Stomach (tissue), 8 donors: ENCODE measurements at regions not wholly inside any gene's neighbourhood (a gene's known extent, or its start where the extent isn't known, plus 50 kb on each side); places are given as distances from the start of the nearest gene placed in this dataset.

Source experiments
- DNase-seq, 2 donors: peaks; one replicate each; pipeline versions ENCODE4 v3.0.0 to v3.0.0-alpha.2; 2013 to 2019
- H3K27ac ChIP-seq, 5 donors: fragments of 200-600 bp in 4 of 5; sonication (generic) in 4 of 5; one replicate each; pipeline ENCODE4 v1.5.1; 2013 to 2019; ENCODE audit warnings: mild to moderate bottlenecking in 1 of 5, moderate library complexity in 1 of 5
- H3K27me3 ChIP-seq, 3 donors: fragments of 200-600 bp; sonication (generic); one replicate each; pipeline ENCODE4 v1.5.1; 2017 to 2019; ENCODE audit warnings: mixed run types in 1 of 3
- H3K36me3 ChIP-seq, 4 donors: fragments of 200-600 bp; sonication (generic); 1 replicate in 3 of 4; 2 replicates in 1 of 4; pipeline ENCODE4 v1.5.1; 2016 to 2019
- H3K4me1 ChIP-seq, 4 donors: fragments of 200-600 bp; sonication (generic); one replicate each; pipeline ENCODE4 v1.5.1; 2016 to 2019
- H3K4me3 ChIP-seq, 4 donors: fragments of 200-600 bp; sonication (generic) in 3 of 4; one replicate each; pipeline ENCODE4 v1.5.1; 2016 to 2019; ENCODE audit warnings: mild to moderate bottlenecking in 1 of 4
- H3K9me3 ChIP-seq, 4 donors: fragments of 200-600 bp; sonication (generic); one replicate each; pipeline ENCODE4 v1.5.1; 2016 to 2019
- EP300 ChIP-seq: sonication (generic); formaldehyde crosslinking; IDR thresholded peaks from one replicate; pipeline ENCODE4 v1.6.1; 2017; ENCODE audit warnings: antibody characterized with exemption
- POLR2A ChIP-seq, 4 donors: fragments of 450-650 bp; IDR thresholded peaks; one replicate each; pipeline ENCODE4 v1.6.1; 2016; ENCODE audit warnings: antibody characterized with exemption in 4 of 4, control low read depth in 2 of 4, mild to moderate bottlenecking in 1 of 4, moderate library complexity in 1 of 4
- POLR2AphosphoS5 ChIP-seq, 3 donors: sonication (generic); formaldehyde crosslinking; IDR thresholded peaks; one replicate each; pipeline ENCODE4 v1.6.1; 2016; ENCODE audit warnings: antibody characterized with exemption in 3 of 3
- WGBS, 5 donors: extraction: QIAGEN DNeasy Blood & Tissue Kit in 3 of 5; methylation state at CpG; one replicate each; pipeline versions ENCODE4 v1.1.5 to v1.1.7; 2013 to 2018; 5-methylcytosine and 5-hydroxymethylcytosine counted together
- intact Hi-C: fragments of 100-400 bp; cut with DNase I; formaldehyde crosslinking; loops from one replicate; pipeline ENCODE4 v1.15.1; 2023; ENCODE audit warnings: low total_unique reads
- TF ChIP-seq, protein P1 (sequence below), 7 experiments: fragments of 450-650 bp in 4 of 7; fragments of 200-600 bp in 3 of 7; sonication (generic) in 3 of 7; IDR thresholded peaks; one replicate each; pipeline ENCODE4 v1.5.1; 2016 to 2019; ENCODE audit warnings: antibody characterized with exemption in 7 of 7, control low read depth in 2 of 7, mild to moderate bottlenecking in 1 of 7
- donor health status: healthy with polysubstance abuse.
- donor health status: Bipolar disorder and iron deficiency.
- donor health status: healthy.

DNA sequence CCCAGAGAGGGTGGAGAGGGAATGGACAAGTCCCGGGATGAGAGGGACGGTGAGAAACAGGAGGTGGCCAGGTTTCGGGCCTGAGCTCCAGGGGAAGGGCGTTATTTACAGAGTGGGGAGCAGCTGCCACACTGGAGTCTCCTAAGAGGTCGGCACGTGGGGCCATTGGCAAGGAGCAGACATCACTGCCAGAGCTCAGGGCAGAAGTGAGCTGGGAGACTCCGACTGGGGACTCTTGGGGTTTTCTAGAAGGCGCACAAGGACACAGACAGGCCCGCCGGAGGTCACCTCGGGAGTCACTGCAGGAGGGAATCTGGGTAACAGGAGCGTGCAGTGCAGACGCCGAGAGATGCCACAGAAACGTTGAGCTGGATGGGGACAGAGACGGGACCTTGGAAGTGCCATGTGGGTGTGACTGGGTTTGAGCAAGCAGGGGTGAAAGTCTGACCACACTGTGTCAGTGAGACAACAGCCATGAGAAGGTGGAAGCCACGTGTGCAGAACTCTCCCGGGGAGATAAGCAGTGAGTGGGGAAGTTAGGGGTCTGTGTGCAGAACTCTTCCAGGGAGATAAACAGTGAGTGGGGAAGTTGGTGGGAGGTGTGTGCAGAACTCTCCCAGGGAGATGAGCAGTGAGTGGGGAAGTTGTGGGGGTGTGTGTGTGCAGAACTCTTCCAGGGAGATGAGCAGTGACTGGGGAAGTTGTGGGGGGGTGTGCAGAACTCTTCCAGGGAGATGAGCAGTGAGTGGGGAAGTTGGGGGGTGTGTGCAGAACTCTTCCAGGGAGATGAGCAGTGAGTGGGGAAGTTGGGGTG is 187.5 kb downstream of the SHANK2 start:
- no peaks in the 10 kb centered on the region for H3K4me1 ChIP-seq
- H3K9me3 ChIP-seq = no peaks in the 10 kb centered on the region
- WGBS, 5 donors = 67 to 78% (median 70%) methylated on average over 18 of the region's 18 CpGs
- H3K27me3 ChIP-seq = peaks cover 0 to 27% (median 0%) of the 10 kb centered on the region in 3 donors
- H3K36me3 ChIP-seq = peaks cover 0 to 2% (median 0%) of the 10 kb centered on the region in 4 donors
- DNase-seq = no peak
- TF ChIP-seq EP300 (no peak), POLR2AphosphoS5 (IDR thresholded peaks at IDR 0.05) (no peak), POLR2A (IDR thresholded peaks at IDR 0.05) (no peak)
- TF ChIP-seq, protein P1, sequence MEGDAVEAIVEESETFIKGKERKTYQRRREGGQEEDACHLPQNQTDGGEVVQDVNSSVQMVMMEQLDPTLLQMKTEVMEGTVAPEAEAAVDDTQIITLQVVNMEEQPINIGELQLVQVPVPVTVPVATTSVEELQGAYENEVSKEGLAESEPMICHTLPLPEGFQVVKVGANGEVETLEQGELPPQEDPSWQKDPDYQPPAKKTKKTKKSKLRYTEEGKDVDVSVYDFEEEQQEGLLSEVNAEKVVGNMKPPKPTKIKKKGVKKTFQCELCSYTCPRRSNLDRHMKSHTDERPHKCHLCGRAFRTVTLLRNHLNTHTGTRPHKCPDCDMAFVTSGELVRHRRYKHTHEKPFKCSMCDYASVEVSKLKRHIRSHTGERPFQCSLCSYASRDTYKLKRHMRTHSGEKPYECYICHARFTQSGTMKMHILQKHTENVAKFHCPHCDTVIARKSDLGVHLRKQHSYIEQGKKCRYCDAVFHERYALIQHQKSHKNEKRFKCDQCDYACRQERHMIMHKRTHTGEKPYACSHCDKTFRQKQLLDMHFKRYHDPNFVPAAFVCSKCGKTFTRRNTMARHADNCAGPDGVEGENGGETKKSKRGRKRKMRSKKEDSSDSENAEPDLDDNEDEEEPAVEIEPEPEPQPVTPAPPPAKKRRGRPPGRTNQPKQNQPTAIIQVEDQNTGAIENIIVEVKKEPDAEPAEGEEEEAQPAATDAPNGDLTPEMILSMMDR (IDR thresholded peaks at IDR 0.05) = no peak
- no peak overlapping the region for H3K27ac ChIP-seq
- no peak overlapping the region for H3K4me3 ChIP-seq
- intact Hi-C loops = no loop called here

DNA sequence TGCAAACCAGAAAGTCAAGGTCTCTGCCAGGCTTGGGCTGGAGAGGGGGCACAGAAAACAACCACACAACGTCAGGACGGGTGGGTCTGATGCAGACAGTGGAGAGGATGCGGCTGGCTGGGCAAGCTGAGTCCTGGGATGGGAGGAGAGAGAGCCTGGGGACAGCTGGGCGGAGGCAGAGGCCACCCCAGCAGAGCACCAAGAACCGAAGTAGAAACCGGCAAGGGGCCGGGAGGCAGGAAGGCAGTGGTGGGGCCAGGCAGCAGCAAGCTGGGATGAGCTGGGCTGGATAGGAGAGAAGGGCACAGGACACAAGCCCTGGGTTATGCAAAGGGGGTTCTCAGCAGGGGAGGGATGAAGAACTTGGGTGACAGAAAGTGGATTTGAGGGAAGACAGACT is 188.2 kb downstream of the SHANK2 start:
- H3K27ac ChIP-seq = no peak overlapping the region
- peaks cover 0 to 8% (median 5%) of the 10 kb centered on the region in 4 donors for H3K36me3 ChIP-seq
- H3K4me1 ChIP-seq = no peaks in the 10 kb centered on the region
- H3K27me3 ChIP-seq = peaks cover 0 to 27% (median 0%) of the 10 kb centered on the region in 3 donors
- TF ChIP-seq EP300 (no peak), POLR2AphosphoS5 (IDR thresholded peaks at IDR 0.05) (no peak), POLR2A (IDR thresholded peaks at IDR 0.05) (no peak)
- TF ChIP-seq, protein P1 (IDR thresholded peaks at IDR 0.05) = no peak
- no peaks in the 10 kb centered on the region for H3K9me3 ChIP-seq
- WGBS, 5 donors = 79 to 93% (median 85%) methylated on average over 7 of the region's 7 CpGs
- H3K4me3 ChIP-seq = no peak overlapping the region
- intact Hi-C loops = no loop called here
- DNase-seq = no peak

DNA sequence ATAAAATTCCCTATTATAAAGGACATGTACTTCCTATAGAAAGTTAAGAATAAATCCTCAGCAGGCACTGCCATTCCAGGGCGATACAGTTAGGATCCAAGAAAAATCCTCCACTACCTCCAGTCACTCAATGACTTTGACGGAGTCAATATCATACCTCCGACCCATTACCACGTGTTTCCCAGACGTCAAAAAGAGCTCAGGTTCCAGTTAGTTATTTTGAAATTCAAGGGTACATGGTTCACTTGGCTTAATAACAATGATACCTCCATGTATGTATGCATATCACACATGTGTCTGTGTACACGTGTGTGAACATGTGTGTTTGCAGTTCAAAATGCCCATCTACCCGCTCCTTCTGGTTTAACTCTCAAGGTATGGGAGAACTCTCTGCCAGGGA is 189.2 kb downstream of the SHANK2 start:
- Histone ChIP-seq H3K4me3 (no peak overlapping the region), H3K36me3 (peaks cover 0 to 8% (median 5%) of the 10 kb centered on the region in 4 donors), H3K9me3 (no peaks in the 10 kb centered on the region), H3K27ac (no peak overlapping the region), H3K4me1 (no peaks in the 10 kb centered on the region), H3K27me3 (peaks cover 0 to 27% (median 0%) of the 10 kb centered on the region in 3 donors)
- no peak for DNase-seq
- no peak for TF ChIP-seq EP300
- TF ChIP-seq POLR2AphosphoS5 (IDR thresholded peaks at IDR 0.05) = no peak
- TF ChIP-seq, protein P1 (IDR thresholded peaks at IDR 0.05) = no peak
- 89 to 93% (median 92%) methylated on average over 7 of the region's 7 CpGs for WGBS, 5 donors
- intact Hi-C loops = no loop called here

DNA sequence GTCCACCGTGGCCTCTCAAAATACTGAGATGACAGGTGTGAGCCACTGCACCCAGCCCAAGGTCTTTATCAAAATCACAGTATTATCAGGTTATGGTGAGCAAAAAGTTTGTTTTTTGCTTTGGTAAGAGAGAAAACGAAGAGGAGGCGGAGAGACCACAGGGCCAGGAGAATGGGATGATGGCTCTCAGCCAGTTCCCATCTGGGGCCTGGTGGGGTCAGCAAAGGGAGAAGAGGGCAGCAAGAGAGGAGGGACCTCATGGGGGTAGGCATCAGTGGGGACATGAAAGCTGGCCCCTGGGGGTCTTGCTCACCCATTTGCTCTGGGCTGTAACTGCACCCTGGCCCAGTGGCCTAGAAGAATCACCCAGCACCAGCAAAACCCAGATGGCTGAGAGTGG is 190.2 kb downstream of the SHANK2 start:
- Histone ChIP-seq H3K4me3 (no peak overlapping the region), H3K27ac (no peak overlapping the region), H3K36me3 (peaks cover 0 to 8% (median 5%) of the 10 kb centered on the region in 4 donors), H3K4me1 (no peaks in the 10 kb centered on the region), H3K27me3 (peaks cover 0 to 27% (median 0%) of the 10 kb centered on the region in 3 donors), H3K9me3 (no peaks in the 10 kb centered on the region)
- WGBS, 5 donors = 88 to 95% (median 93%) methylated on average over 3 of the region's 3 CpGs
- intact Hi-C loops = no loop called here
- DNase-seq = no peak
- TF ChIP-seq POLR2AphosphoS5 (IDR thresholded peaks at IDR 0.05) (no peak), EP300 (no peak), POLR2A (IDR thresholded peaks at IDR 0.05) (no peak)
- TF ChIP-seq, protein P1 (IDR thresholded peaks at IDR 0.05) = no peak
